ENCODE measurements at regions not wholly inside any gene's neighbourhood (a gene's known extent, or its start where the extent isn't known, plus 50 kb on each side); places are given as distances from the start of the nearest gene placed in this dataset.
A peak's percentile ranks its signal among the peaks of the same experiment; 100 is the strongest.
"Not testable (repeated sequence)": the region's sequence is repeated elsewhere in the genome, so short reads cannot be mapped to it uniquely, and the experiment has no call there.

GRCh38 chrX:93868289-93868965 is 194.4 kb downstream of the FAM133A start:
- DNase-seq = no peak

GRCh38 chrX:93874554-93874953 is 200.5 kb downstream of the FAM133A start:
- peak; percentile 34 for DNase-seq

- no peak for DNase-seq
These were observed 201.7 kb downstream of the FAM133A start for GRCh38 chrX:93875621-93876282.

- not testable (repeated sequence) for DNase-seq
These were observed 247.0 kb downstream of the FAM133A start for GRCh38 chrX:93921041-93921440.

- DNase-seq = no peak
These were observed 258.6 kb downstream of the FAM133A start for GRCh38 chrX:93932471-93933220.

GRCh38 chrX:93977641-93978040 is 303.6 kb downstream of the FAM133A start:
- no peak for DNase-seq

- no peak for DNase-seq
These were observed 311.6 kb downstream of the FAM133A start for GRCh38 chrX:93985344-93986307.
